OCI-LY7 (cell line): ENCODE measurements at regions not wholly inside any gene's neighbourhood (a gene's known extent, or its start where the extent isn't known, plus 50 kb on each side); places are given as distances from the start of the nearest gene placed in this dataset.

Experiments
- BruUV-seq: library from RNA; stranded (reverse); fragments of 400-500 nt; replicated peaks from 2 replicates; lab custom pipeline; 2021; lab: Mats Ljungman, UMichigan
- CTCF ChIA-PET: fragments of 300-600 bp; sonication (Branson Sonifier 250); formaldehyde crosslinking; loops from one replicate; lab custom pipeline; 2022; ENCODE audit warnings: antibody characterized with exemption; ENCODE audit not compliant: unreplicated experiment; lab: Charles Lee
- POLR2A ChIA-PET: fragments of 300-600 bp; sonication (Branson Sonifier 250); formaldehyde crosslinking; loops from one replicate; lab custom pipeline; 2022; ENCODE audit warnings: antibody characterized with exemption; lab: Charles Lee
- DNase-seq: peaks from one replicate; pipeline ENCODE4 v3.0.0-alpha.2; 2015; ENCODE audit warnings: low spot score
- H2AFZ ChIP-seq: fragments of 200-600 bp; sonication (generic), shearing (Covaris generic); 2 replicates; pipeline ENCODE4 v1.6.1; 2014; ENCODE audit warnings: mild to moderate bottlenecking, antibody characterized with exemption, low read length, moderate library complexity
- H3K27ac ChIP-seq: fragments of 200-600 bp; sonication (generic); 2 replicates; pipeline ENCODE4 v1.5.1; 2014; ENCODE audit warnings: mixed run types, low read depth, mild to moderate bottlenecking, moderate library complexity, low read length, inconsistent platforms; ENCODE audit not compliant: poor library complexity, severe bottlenecking
- H3K36me3 ChIP-seq: fragments of 200-600 bp; sonication (generic); 2 replicates; pipeline ENCODE4 v1.6.1; 2014; ENCODE audit warnings: mild to moderate bottlenecking, antibody characterized with exemption, low read length, moderate library complexity, mixed read lengths; ENCODE audit not compliant: insufficient read depth
- H3K4me1 ChIP-seq: fragments of 200-600 bp; sonication (generic); 2 replicates; pipeline ENCODE4 v1.5.1; 2014; ENCODE audit warnings: mild to moderate bottlenecking, low read length; ENCODE audit not compliant: insufficient read depth, poor library complexity, severe bottlenecking
- H3K4me2 ChIP-seq: fragments of 200-600 bp; sonication (generic); 2 replicates; pipeline ENCODE4 v1.6.1; 2014; ENCODE audit warnings: mild to moderate bottlenecking, low read length
- H3K4me3 ChIP-seq: fragments of 200-600 bp; sonication (generic); 2 replicates; pipeline ENCODE4 v1.5.1; 2014; ENCODE audit warnings: mild to moderate bottlenecking, low read depth, low read length; ENCODE audit not compliant: poor library complexity, severe bottlenecking
- H3K79me2 ChIP-seq: fragments of 200-600 bp; sonication (generic); 2 replicates; pipeline ENCODE4 v1.6.1; 2016; ENCODE audit warnings: low read depth, mild to moderate bottlenecking, low read length, moderate library complexity, mixed read lengths; ENCODE audit not compliant: insufficient read depth
- H3K9me2 ChIP-seq: fragments of 200-600 bp; sonication (generic); 2 replicates; pipeline ENCODE4 v1.6.1; 2016; ENCODE audit warnings: mild to moderate bottlenecking, low read length, mixed read lengths; ENCODE audit not compliant: insufficient read depth
- H3K9me3 ChIP-seq: fragments of 200-600 bp; sonication (generic); 2 replicates; pipeline ENCODE4 v1.6.1; 2014; ENCODE audit warnings: mild to moderate bottlenecking, mixed run types, low read length, mixed read lengths
- H4K20me1 ChIP-seq: fragments of 200-600 bp; sonication (generic); 2 replicates; pipeline ENCODE4 v1.6.1; 2014; ENCODE audit warnings: mild to moderate bottlenecking, antibody characterized with exemption, low read length, moderate library complexity, mixed read lengths; ENCODE audit not compliant: insufficient read depth
- CTCF ChIP-seq: fragments of 200-600 bp; sonication (generic); conservative IDR thresholded peaks from 2 replicates; pipeline ENCODE4 v1.5.1; 2014; ENCODE audit warnings: mild to moderate bottlenecking, antibody characterized with exemption, low read length, moderate library complexity, mixed read lengths
- EZH2phosphoT487 ChIP-seq: fragments of 200-600 bp; sonication (generic); IDR thresholded peaks from 2 replicates; pipeline ENCODE4 v1.6.1; 2018; ENCODE audit warnings: low read depth, borderline replicate concordance, mild to moderate bottlenecking, mixed run types, antibody characterized with exemption, low read length, moderate library complexity, mixed read lengths
- intact Hi-C: fragments of 100-400 bp; cut with micrococcal nuclease; formaldehyde crosslinking; loops from one replicate; pipeline ENCODE4 v1.10.0; 2022; ENCODE audit not compliant: unreplicated experiment

GRCh38 chr5:103360475-103360874 is 101.9 kb downstream of the MACIR start:
- TF ChIP-seq EZH2phosphoT487 (no peak), CTCF (no peak)
- no peaks in the 10 kb centered on the region for H3K4me1 ChIP-seq
- no peaks in the 10 kb centered on the region for H3K9me3 ChIP-seq
- ChIA-PET CTCF (no interaction called here), POLR2A (no interaction called here)
- no peak overlapping the region for H3K27ac ChIP-seq
- H2AFZ ChIP-seq, result no peak overlapping the region
- no peak overlapping the region for H3K4me3 ChIP-seq
- H3K9me2 ChIP-seq, result no peaks in the 10 kb centered on the region
- H3K4me2 ChIP-seq, result no peak overlapping the region
- H4K20me1 ChIP-seq, result no peaks in the 10 kb centered on the region
- no peak for DNase-seq
- no peaks in the 10 kb centered on the region for H3K36me3 ChIP-seq
- intact Hi-C loops, result no loop called here
- H3K79me2 ChIP-seq, result no peaks in the 10 kb centered on the region
- BruUV-seq, result no TSS peak

- no peak for TF ChIP-seq EZH2phosphoT487
- no peak for TF ChIP-seq CTCF
Observed at GRCh38 chr5:103358305-103358995, 99.9 kb downstream of the MACIR start.

GRCh38 chr5:103357636-103358035 is 99.1 kb downstream of the MACIR start:
- POLR2A ChIA-PET, result interaction anchor here (0.7 to 1.4 kb wide), 2 partner anchors 22 to 329 kb away, joined by 3 read pairs; no protein-coding TSS in a partner anchor
- Histone ChIP-seq H3K4me1 (no peaks in the 10 kb centered on the region), H3K27ac (no peak overlapping the region), H4K20me1 (no peaks in the 10 kb centered on the region), H3K36me3 (no peaks in the 10 kb centered on the region), H3K4me2 (no peak overlapping the region), H3K9me2 (no peaks in the 10 kb centered on the region), H3K9me3 (no peaks in the 10 kb centered on the region), H3K4me3 (no peak overlapping the region), H2AFZ (no peak overlapping the region), H3K79me2 (no peaks in the 10 kb centered on the region)
- BruUV-seq, result no TSS peak
- intact Hi-C loops, result no loop called here
- CTCF ChIA-PET, result no interaction called here
- TF ChIP-seq EZH2phosphoT487, result no peak
- TF ChIP-seq CTCF, result no peak
- DNase-seq, result no peak

More at GRCh38 chr5:103358305-103358995, 99.9 kb downstream of the MACIR start:
- H3K9me3 ChIP-seq, result no peaks in the 10 kb centered on the region
- no peaks in the 10 kb centered on the region for H3K4me1 ChIP-seq
- no peak overlapping the region for H3K27ac ChIP-seq
- no peaks in the 10 kb centered on the region for H4K20me1 ChIP-seq
- ChIA-PET POLR2A (interaction anchor here (0.5 to 1.4 kb wide), 4 partner anchors 23 to 1156 kb away, joined by 3 to 4 read pairs (median 3); no protein-coding TSS in a partner anchor), CTCF (no interaction called here)
- no peaks in the 10 kb centered on the region for H3K36me3 ChIP-seq
- intact Hi-C loops, result no loop called here
- no TSS peak for BruUV-seq
- no peaks in the 10 kb centered on the region for H3K79me2 ChIP-seq
- no peak overlapping the region for H3K4me3 ChIP-seq
- no peak overlapping the region for H3K4me2 ChIP-seq
- H2AFZ ChIP-seq, result no peak overlapping the region
- DNase-seq, result no peak
- H3K9me2 ChIP-seq, result no peaks in the 10 kb centered on the region
